ENCODE measurements at regions not wholly inside any gene's neighbourhood (a gene's known extent, or its start where the extent isn't known, plus 50 kb on each side); places are given as distances from the start of the nearest gene placed in this dataset.

DNA sequence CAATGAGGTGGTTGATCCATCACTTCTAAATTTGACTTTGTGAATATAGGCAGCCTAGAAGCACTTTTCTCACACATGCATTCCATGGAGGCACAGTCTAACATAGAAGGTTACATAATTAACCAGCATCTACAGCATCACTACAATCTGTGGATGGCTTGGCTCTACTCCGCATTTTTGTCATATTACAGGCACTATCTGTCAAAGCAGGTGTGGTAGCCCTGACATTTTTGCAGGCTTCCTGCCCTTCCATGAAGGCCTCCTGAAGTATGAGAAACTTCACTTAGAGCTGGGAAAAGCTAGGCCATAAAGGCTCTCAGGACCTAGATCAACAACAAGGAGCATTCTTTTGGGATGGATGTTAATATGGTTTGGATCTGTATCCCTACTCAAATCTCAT lies 378.0 kb downstream of the ANXA1 start:
- no peak for DNase-seq (ENCODE audit: extremely low spot score)
- Histone ChIP-seq H3K4me1 (ENCODE audit: insufficient read depth) (no peaks in the 10 kb centered on the region), H3K4me3 (ENCODE audit: low read depth, low read length) (no peak overlapping the region), H3K36me3 (ENCODE audit: insufficient read depth) (no peaks in the 10 kb centered on the region), H3K27ac (ENCODE audit: low read depth) (no peak overlapping the region)
- WGBS: 86% methylated on average over 1 of the region's 1 CpG

DNA sequence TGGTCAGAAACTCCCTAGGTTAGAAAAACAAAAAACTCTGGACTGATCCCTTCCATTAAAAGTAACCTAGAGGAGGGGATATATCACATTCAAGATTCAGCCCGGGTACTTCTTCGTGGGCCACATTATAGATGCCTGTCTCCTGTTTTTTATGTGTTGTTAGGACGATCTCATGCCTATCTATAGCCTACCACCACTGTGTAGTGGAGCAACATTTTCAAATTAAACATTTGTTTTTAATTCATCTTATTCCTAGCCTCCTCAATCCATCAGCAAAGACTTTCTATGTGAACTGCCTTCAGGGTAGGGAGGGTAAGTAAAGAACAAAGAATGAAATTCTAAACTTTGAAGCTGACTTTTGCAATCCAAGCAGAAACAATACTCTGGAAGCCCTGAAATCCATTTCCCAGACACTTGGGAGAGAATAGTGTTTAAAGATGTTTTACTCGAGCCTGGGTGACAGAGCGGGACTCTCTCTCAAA lies 379.4 kb downstream of the ANXA1 start:
- no peaks in the 10 kb centered on the region for H3K4me1 ChIP-seq (ENCODE audit: insufficient read depth)
- H3K36me3 ChIP-seq (ENCODE audit: insufficient read depth): no peaks in the 10 kb centered on the region
- no peak for DNase-seq (ENCODE audit: extremely low spot score)
- H3K27ac ChIP-seq (ENCODE audit: low read depth): no peak overlapping the region
- 84% methylated on average over 5 of the region's 5 CpGs for WGBS
- H3K4me3 ChIP-seq (ENCODE audit: low read depth, low read length): no peak overlapping the region

DNA sequence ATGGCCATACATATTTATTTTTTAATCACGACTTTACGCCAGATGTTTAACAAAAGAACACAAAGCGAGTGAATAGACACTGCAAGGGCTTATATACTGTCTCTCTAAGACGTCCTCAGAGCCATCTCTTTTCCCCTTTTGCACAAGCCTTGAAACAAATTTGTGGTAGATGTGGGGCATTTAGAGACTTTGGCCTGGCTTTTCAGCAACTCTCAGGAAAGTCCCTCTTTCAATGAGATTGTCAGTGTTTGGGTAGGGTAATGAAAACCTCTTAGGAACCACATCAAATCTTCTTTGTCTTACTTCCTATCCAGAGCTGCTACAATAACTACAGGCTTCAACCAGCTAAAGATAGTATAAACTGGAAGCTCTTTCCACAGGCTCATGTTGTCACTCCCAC lies 380.0 kb downstream of the ANXA1 start:
- Histone ChIP-seq H3K36me3 (ENCODE audit: insufficient read depth) (no peaks in the 10 kb centered on the region), H3K4me3 (ENCODE audit: low read depth, low read length) (no peak overlapping the region), H3K4me1 (ENCODE audit: insufficient read depth) (no peaks in the 10 kb centered on the region), H3K27ac (ENCODE audit: low read depth) (no peak overlapping the region)
- DNase-seq (ENCODE audit: extremely low spot score): no peak
- WGBS: 52% methylated on average over 4 of the region's 4 CpGs

DNA sequence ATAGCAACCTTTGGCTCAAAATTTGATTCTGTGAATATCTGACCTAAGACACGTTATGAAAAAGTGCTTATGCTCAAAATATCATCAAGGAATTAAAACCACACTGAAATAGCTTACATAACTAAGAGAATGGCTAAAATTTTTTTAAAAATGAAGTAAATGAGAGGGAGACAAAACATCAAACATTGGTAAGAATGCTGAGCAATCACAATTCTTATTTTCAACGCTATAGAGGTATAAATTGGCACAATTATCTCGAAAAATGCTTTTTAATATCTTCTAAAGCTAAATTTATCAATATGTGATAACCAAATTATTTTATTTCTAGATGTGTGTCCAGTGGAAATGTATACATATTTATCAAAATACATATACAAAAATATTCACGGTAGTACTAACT lies 381.3 kb downstream of the ANXA1 start:
- Histone ChIP-seq H3K36me3 (ENCODE audit: insufficient read depth) (no peaks in the 10 kb centered on the region), H3K4me3 (ENCODE audit: low read depth, low read length) (no peak overlapping the region), H3K4me1 (ENCODE audit: insufficient read depth) (no peaks in the 10 kb centered on the region), H3K27ac (ENCODE audit: low read depth) (no peak overlapping the region)
- no peak for DNase-seq (ENCODE audit: extremely low spot score)
- 67% methylated on average over 4 of the region's 4 CpGs for WGBS

DNA sequence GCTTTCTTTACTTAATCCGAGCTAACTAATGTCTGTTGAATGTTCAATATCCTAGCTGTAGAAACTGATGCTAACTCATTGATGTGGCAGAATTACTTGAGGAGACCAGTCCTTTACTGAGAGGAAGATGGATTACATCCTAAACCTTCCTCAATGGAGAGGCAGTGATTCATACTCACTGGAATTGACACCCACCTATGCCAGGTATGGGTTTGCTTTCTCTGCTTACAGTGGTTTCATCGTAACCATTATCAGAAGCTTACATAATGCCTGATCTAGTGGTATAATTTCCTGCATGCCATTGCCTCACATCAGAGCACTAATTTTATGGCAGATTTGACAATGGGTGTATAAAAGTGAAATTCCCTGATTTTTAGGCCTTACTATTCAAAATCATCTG lies 384.7 kb downstream of the ANXA1 start:
- DNase-seq (ENCODE audit: extremely low spot score): no peak
- 81% methylated on average over 2 of the region's 2 CpGs for WGBS
- Histone ChIP-seq H3K4me1 (ENCODE audit: insufficient read depth) (no peaks in the 10 kb centered on the region), H3K36me3 (ENCODE audit: insufficient read depth) (no peaks in the 10 kb centered on the region), H3K27ac (ENCODE audit: low read depth) (no peak overlapping the region), H3K4me3 (ENCODE audit: low read depth, low read length) (no peak overlapping the region)

DNA sequence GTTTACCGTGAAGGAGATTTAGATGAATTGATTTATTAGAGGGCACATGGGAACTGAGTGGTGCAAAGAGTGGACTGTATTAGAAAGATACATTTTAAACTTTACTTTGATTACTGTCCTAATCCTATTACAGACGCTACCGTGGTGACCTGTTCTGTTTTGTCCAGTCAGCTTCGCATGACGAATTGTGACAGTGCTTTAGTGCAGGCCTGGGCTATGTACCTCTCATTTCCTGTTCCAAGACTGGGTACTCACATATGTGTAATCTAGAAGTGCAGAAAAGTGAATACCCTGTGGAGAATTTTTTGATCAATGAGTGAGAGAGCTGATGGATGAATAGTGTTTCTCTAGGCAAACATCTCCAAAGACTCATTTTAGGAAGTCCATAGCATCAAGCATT lies 385.9 kb downstream of the ANXA1 start:
- no peak for DNase-seq (ENCODE audit: extremely low spot score)
- no peaks in the 10 kb centered on the region for H3K36me3 ChIP-seq (ENCODE audit: insufficient read depth)
- H3K4me3 ChIP-seq (ENCODE audit: low read depth, low read length): no peak overlapping the region
- WGBS: 69% methylated on average over 5 of the region's 5 CpGs
- H3K4me1 ChIP-seq (ENCODE audit: insufficient read depth): no peaks in the 10 kb centered on the region
- H3K27ac ChIP-seq (ENCODE audit: low read depth): no peak overlapping the region

DNA sequence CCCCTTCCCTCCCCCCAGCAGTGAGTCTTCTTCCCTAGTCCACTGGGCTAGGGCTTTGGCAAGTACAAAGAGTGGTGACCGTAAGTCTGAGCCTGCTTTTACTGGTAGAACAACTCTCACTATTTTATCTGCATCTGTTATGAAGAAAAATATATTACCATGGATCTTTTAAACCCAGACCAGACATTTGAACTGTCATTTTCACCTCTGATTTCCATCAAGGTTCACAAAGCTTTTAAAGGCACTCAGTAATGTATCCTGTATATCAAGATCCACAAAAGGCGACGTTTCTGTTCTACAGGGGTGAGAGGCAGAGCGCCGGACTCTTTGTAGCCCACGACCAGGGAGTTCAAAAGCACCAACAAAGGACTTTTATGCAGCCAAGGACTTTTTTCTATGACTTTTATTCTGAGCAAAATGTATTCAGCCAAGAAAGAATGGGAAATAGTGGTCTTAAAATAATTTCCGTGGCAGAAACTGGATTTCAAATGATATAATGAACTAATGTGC lies 388.3 kb downstream of the ANXA1 start:
- Histone ChIP-seq H3K4me3 (ENCODE audit: low read depth, low read length) (no peak overlapping the region), H3K4me1 (ENCODE audit: insufficient read depth) (no peaks in the 10 kb centered on the region), H3K36me3 (ENCODE audit: insufficient read depth) (no peaks in the 10 kb centered on the region), H3K27ac (ENCODE audit: low read depth) (no peak overlapping the region)
- no peak for DNase-seq (ENCODE audit: extremely low spot score)
- 57% methylated on average over 7 of the region's 7 CpGs for WGBS

DNA sequence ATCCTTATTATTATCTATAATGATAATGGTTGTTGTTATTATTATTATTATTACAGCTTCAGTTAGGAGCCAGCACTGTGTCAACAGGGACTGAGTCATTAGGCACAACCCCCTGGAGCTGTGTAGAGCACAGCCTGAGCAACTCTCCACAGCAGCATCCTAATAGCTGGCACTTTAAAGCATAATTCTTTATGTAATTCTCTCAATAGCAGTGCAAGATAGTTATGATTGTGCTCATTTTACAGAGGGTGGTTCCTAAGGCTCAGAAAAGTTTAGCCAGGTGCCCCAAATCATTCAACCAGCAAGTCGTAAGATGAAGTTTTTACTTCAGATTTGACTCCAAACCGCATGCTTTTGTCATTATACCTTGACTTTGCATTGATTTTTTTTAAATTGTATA lies 390.3 kb downstream of the ANXA1 start:
- H3K4me1 ChIP-seq (ENCODE audit: insufficient read depth): no peaks in the 10 kb centered on the region
- 59% methylated on average over 2 of the region's 2 CpGs for WGBS
- no peaks in the 10 kb centered on the region for H3K36me3 ChIP-seq (ENCODE audit: insufficient read depth)
- no peak overlapping the region for H3K27ac ChIP-seq (ENCODE audit: low read depth)
- no peak overlapping the region for H3K4me3 ChIP-seq (ENCODE audit: low read depth, low read length)
- DNase-seq (ENCODE audit: extremely low spot score): no peak

DNA sequence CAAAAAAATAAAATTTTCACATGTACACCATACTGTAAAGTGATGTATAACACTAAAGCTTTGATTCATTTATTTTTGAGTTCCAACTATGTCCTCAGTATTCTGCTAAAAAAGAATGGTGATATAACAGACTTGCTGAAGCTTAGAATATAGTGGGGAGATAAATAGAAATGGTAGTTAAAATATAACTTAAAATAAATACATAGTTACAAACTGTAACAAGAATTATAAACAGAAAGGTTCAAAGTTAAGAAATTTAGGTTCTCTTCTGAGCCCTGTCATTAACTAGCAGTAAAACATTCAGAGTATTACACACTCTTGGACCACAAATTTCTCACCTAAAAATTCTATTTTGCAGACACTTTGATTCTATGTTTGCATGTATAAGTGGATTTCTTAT lies 392.1 kb downstream of the ANXA1 start:
- no peak overlapping the region for H3K27ac ChIP-seq (ENCODE audit: low read depth)
- no peaks in the 10 kb centered on the region for H3K4me1 ChIP-seq (ENCODE audit: insufficient read depth)
- H3K4me3 ChIP-seq (ENCODE audit: low read depth, low read length): no peak overlapping the region
- no peaks in the 10 kb centered on the region for H3K36me3 ChIP-seq (ENCODE audit: insufficient read depth)
- DNase-seq (ENCODE audit: extremely low spot score): no peak

DNA sequence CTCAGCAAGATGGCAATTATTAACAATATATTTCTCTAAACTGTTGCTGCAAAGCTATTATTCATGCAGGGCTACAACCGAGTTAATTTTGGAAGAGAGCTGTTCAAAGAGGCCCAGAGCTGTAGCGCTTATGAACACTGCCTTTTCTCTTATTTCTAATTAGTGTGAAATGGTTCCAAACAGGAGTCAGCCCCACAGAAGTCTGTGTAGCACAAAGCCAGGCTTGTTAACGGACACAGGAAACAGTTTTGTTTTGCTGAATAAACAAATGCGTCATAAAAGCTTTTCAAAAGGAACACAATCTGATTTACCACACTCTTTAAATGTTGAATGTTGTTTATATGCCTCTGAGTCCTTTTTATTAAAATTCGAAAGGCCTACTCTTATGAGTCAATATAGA lies 396.5 kb downstream of the ANXA1 start:
- Histone ChIP-seq H3K27ac (ENCODE audit: low read depth) (no peak overlapping the region), H3K4me1 (ENCODE audit: insufficient read depth) (no peaks in the 10 kb centered on the region), H3K36me3 (ENCODE audit: insufficient read depth) (no peaks in the 10 kb centered on the region), H3K4me3 (ENCODE audit: low read depth, low read length) (no peak overlapping the region)
- no peak for DNase-seq (ENCODE audit: extremely low spot score)
- 26% methylated on average over 5 of the region's 5 CpGs for WGBS

DNA sequence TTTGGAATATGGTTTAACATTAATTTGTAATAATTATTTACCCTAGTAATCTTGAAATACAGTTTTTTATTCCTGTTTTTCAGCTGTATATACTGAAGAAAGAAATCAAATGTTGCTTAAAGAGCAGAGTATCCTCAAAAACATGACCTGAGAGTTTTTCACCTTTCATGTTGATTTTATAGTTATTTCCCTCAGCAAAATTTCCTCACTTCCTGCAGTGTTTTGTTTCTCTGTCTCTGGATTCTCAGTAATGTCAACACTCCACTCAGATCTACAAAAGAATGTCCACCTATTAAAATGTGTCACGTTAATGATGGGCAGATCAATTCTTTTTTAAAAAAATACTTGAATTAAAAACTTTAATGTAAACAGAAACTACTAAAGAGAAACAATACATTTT lies 398.3 kb downstream of the ANXA1 start:
- no peak overlapping the region for H3K27ac ChIP-seq (ENCODE audit: low read depth)
- no peak for DNase-seq (ENCODE audit: extremely low spot score)
- H3K36me3 ChIP-seq (ENCODE audit: insufficient read depth): no peaks in the 10 kb centered on the region
- no peak overlapping the region for H3K4me3 ChIP-seq (ENCODE audit: low read depth, low read length)
- 20% methylated on average over 1 of the region's 1 CpG for WGBS
- no peaks in the 10 kb centered on the region for H3K4me1 ChIP-seq (ENCODE audit: insufficient read depth)

DNA sequence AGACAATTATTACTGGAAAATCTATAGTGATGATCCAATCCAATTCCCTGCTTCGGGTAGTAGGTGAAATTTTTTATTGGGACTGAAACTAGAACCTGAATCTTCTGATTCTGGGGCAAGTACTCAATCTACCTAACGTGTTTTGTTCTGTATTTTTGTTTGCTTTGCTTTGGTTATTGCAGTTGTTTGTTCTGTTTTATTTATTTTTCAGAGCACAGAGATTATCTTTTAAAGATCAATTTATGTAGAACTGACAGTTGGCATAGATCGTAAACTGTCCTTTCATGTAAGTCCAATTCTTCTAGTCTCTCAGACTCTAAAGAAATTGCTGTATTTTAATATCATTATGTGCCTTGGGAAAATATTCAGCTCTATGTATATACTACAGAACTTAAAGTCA lies 401.6 kb downstream of the ANXA1 start:
- no peak for DNase-seq (ENCODE audit: extremely low spot score)
- Histone ChIP-seq H3K4me3 (ENCODE audit: low read depth, low read length) (no peak overlapping the region), H3K36me3 (ENCODE audit: insufficient read depth) (no peaks in the 10 kb centered on the region), H3K4me1 (ENCODE audit: insufficient read depth) (no peaks in the 10 kb centered on the region), H3K27ac (ENCODE audit: low read depth) (no peak overlapping the region)
- 50% methylated on average over 3 of the region's 3 CpGs for WGBS

DNA sequence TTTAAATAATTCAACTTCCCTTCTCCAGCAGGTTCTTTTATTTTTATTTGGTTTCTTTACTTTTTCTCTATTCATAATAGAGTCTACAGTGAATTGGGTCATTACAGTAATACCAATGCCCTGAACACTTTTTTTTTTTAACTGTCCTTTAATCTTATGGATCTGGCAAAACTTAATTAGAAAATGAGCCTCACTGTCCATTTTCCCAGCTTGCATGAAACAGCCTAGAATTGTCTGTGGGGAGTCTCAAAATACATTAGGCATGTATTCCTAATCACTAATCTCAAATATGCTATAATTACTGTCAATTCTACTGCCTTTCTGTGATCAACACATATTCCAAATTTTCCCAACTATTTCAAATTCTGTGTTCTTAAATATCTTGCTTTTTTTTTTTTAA lies 406.8 kb downstream of the ANXA1 start:
- DNase-seq (ENCODE audit: extremely low spot score): no peak
- no peaks in the 10 kb centered on the region for H3K4me1 ChIP-seq (ENCODE audit: insufficient read depth)
- no peaks in the 10 kb centered on the region for H3K36me3 ChIP-seq (ENCODE audit: insufficient read depth)
- H3K4me3 ChIP-seq (ENCODE audit: low read depth, low read length): no peak overlapping the region
- no peak overlapping the region for H3K27ac ChIP-seq (ENCODE audit: low read depth)

DNA sequence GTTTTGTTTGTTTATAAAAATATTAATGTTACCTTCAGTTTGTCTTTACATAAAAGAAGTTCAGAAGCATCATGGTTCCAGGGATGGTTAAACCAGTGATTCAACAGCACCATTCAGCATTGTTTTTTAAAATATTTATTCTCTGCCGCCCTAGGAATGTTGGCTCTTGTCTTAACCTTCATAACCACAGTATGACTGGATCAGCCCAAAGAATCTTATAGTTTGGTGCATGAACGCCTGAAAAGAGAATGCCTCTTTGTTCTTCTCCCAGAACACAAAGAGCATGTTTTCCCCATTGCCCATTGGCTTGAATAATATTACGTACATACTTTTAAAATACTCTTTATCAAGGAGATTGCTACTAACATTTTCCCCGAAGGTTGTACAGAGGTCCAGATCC lies 413.4 kb downstream of the ANXA1 start:
- Histone ChIP-seq H3K27ac (ENCODE audit: low read depth) (no peak overlapping the region), H3K4me3 (ENCODE audit: low read depth, low read length) (no peak overlapping the region), H3K4me1 (ENCODE audit: insufficient read depth) (no peaks in the 10 kb centered on the region), H3K36me3 (ENCODE audit: insufficient read depth) (no peaks in the 10 kb centered on the region)
- WGBS: 83% methylated on average over 4 of the region's 4 CpGs
- no peak for DNase-seq (ENCODE audit: extremely low spot score)

DNA sequence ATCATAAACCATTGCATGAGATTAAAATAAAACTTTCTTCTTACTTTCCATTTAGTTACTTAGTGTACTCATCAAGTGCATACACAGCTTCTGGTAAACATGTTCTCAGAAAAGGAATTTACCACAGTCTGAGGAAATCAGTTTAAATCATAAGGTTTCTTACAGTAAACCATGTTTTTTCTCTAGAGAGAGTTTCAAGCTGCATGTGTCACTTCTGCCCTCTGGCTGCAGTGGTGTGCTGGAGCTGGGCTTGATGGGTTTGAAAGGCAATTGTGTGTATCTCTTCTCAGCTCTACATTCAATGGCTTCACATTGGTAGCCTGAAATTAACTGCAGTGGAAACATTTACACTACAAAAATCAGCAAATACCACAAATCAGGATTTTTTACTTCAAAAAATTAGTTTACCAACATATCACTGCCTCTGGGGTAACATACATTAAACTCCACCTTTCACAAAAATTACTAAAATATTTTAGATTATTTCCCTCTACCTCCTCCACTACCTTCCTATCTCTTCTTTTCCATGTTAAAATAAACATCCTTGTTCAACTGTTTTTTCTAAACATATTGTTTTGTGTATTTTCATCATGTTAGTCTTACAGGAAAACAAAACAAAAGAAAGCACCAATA lies 414.3 kb downstream of the ANXA1 start:
- Histone ChIP-seq H3K36me3 (ENCODE audit: insufficient read depth) (no peaks in the 10 kb centered on the region), H3K4me3 (ENCODE audit: low read depth, low read length) (no peak overlapping the region), H3K27ac (ENCODE audit: low read depth) (no peak overlapping the region), H3K4me1 (ENCODE audit: insufficient read depth) (no peaks in the 10 kb centered on the region)
- no peak for DNase-seq (ENCODE audit: extremely low spot score)

Measured in urinary bladder (tissue), 3 donors.